ENCODE measurements at regions not wholly inside any gene's neighbourhood (a gene's known extent, or its start where the extent isn't known, plus 50 kb on each side); places are given as distances from the start of the nearest gene placed in this dataset.
"Not testable (repeated sequence)": the region's sequence is repeated elsewhere in the genome, so short reads cannot be mapped to it uniquely, and the experiment has no call there.

- Histone ChIP-seq H3K9me2 (replicated peaks; ENCODE audit: insufficient read depth, low read length) (no peaks in the 10 kb centered on the region), H2AFZ (ENCODE audit: low read length) (no peak overlapping the region), H3K79me2 (ENCODE audit: low read length) (no peaks in the 10 kb centered on the region), H3K27me3 (ENCODE audit: low read length) (no peaks in the 10 kb centered on the region), H3K4me2 (ENCODE audit: low read depth, low read length, poor library complexity, severe bottlenecking) (no peak overlapping the region), H3K9ac (ENCODE audit: low read length) (no peak overlapping the region), H3K9me3 (ENCODE audit: low read length) (peaks cover 32% of the 10 kb centered on the region), H3K4me3 (ENCODE audit: low read length) (no peak overlapping the region), H3K4me1 (ENCODE audit: low read length) (no peaks in the 10 kb centered on the region), H4K20me1 (ENCODE audit: insufficient read depth, low read depth, low read length) (no peaks in the 10 kb centered on the region), H3K36me3 (ENCODE audit: insufficient read depth, low read length) (no peaks in the 10 kb centered on the region), H3K27ac (ENCODE audit: low read length) (no peak overlapping the region)
- no peak for DNase-seq
Measured at GRCh38 chr2:185510060-185510459, 228.5 kb upstream of the FSIP2 start.

- Histone ChIP-seq H3K9me2 (replicated peaks; ENCODE audit: insufficient read depth, low read length) (no peaks in the 10 kb centered on the region), H3K36me3 (ENCODE audit: insufficient read depth, low read length) (no peaks in the 10 kb centered on the region), H3K79me2 (ENCODE audit: low read length) (no peaks in the 10 kb centered on the region), H3K4me2 (ENCODE audit: low read depth, low read length, poor library complexity, severe bottlenecking) (no peak overlapping the region), H2AFZ (ENCODE audit: low read length) (no peak overlapping the region), H3K4me1 (ENCODE audit: low read length) (no peaks in the 10 kb centered on the region), H3K9ac (ENCODE audit: low read length) (no peak overlapping the region), H3K27ac (ENCODE audit: low read length) (no peak overlapping the region), H3K27me3 (ENCODE audit: low read length) (no peaks in the 10 kb centered on the region), H3K9me3 (ENCODE audit: low read length) (peaks cover 35% of the 10 kb centered on the region), H4K20me1 (ENCODE audit: insufficient read depth, low read depth, low read length) (no peaks in the 10 kb centered on the region), H3K4me3 (ENCODE audit: low read length) (no peak overlapping the region)
- no peak for DNase-seq
Measured at GRCh38 chr2:185511925-185512324, 226.7 kb upstream of the FSIP2 start.

GRCh38 chr2:185522472-185522871 lies 216.1 kb upstream of the FSIP2 start:
- H4K20me1 ChIP-seq (ENCODE audit: insufficient read depth, low read depth, low read length), result no peaks in the 10 kb centered on the region
- H3K27ac ChIP-seq (ENCODE audit: low read length), result no peak overlapping the region

GRCh38 chr2:185524242-185524641 lies 214.4 kb upstream of the FSIP2 start:
- H3K79me2 ChIP-seq (ENCODE audit: low read length); H3K36me3 ChIP-seq (ENCODE audit: insufficient read depth, low read length); H3K4me2 ChIP-seq (ENCODE audit: low read depth, low read length, poor library complexity, severe bottlenecking); H3K27me3 ChIP-seq (ENCODE audit: low read length); H4K20me1 ChIP-seq (ENCODE audit: insufficient read depth, low read depth, low read length); H3K4me1 ChIP-seq (ENCODE audit: low read length); H2AFZ ChIP-seq (ENCODE audit: low read length); H3K4me3 ChIP-seq (ENCODE audit: low read length); H3K27ac ChIP-seq (ENCODE audit: low read length); H3K9me3 ChIP-seq (ENCODE audit: low read length); H3K9me2 ChIP-seq (replicated peaks; ENCODE audit: insufficient read depth, low read length); H3K9ac ChIP-seq (ENCODE audit: low read length); DNase-seq: not testable (repeated sequence)

More at GRCh38 chr2:185522472-185522871, 216.1 kb upstream of the FSIP2 start:
- Histone ChIP-seq H3K27me3 (ENCODE audit: low read length) (no peaks in the 10 kb centered on the region), H3K4me2 (ENCODE audit: low read depth, low read length, poor library complexity, severe bottlenecking) (no peak overlapping the region), H3K4me3 (ENCODE audit: low read length) (no peak overlapping the region), H3K9ac (ENCODE audit: low read length) (no peak overlapping the region), H3K79me2 (ENCODE audit: low read length) (no peaks in the 10 kb centered on the region), H3K36me3 (ENCODE audit: insufficient read depth, low read length) (no peaks in the 10 kb centered on the region), H3K4me1 (ENCODE audit: low read length) (no peaks in the 10 kb centered on the region), H3K9me2 (replicated peaks; ENCODE audit: insufficient read depth, low read length) (no peaks in the 10 kb centered on the region), H2AFZ (ENCODE audit: low read length) (no peak overlapping the region), H3K9me3 (ENCODE audit: low read length) (peaks cover 3% of the 10 kb centered on the region; the same call in 1 of the 2 replicates)
- peak; percentile 65 for DNase-seq

- DNase-seq, result no peak
- H4K20me1 ChIP-seq (ENCODE audit: insufficient read depth, low read depth, low read length), result no peaks in the 10 kb centered on the region
Measured at GRCh38 chr2:185526161-185526560, 212.4 kb upstream of the FSIP2 start.

GRCh38 chr2:185531721-185532120 lies 206.9 kb upstream of the FSIP2 start:
- Histone ChIP-seq H3K79me2 (ENCODE audit: low read length) (no peaks in the 10 kb centered on the region), H3K27me3 (ENCODE audit: low read length) (no peaks in the 10 kb centered on the region), H3K4me1 (ENCODE audit: low read length) (no peaks in the 10 kb centered on the region), H4K20me1 (ENCODE audit: insufficient read depth, low read depth, low read length) (no peaks in the 10 kb centered on the region), H3K9me3 (ENCODE audit: low read length) (peaks cover 4% of the 10 kb centered on the region; the same call in 1 of the 2 replicates), H3K9ac (ENCODE audit: low read length) (no peak overlapping the region), H3K27ac (ENCODE audit: low read length) (no peak overlapping the region), H2AFZ (ENCODE audit: low read length) (no peak overlapping the region), H3K9me2 (replicated peaks; ENCODE audit: insufficient read depth, low read length) (no peaks in the 10 kb centered on the region), H3K36me3 (ENCODE audit: insufficient read depth, low read length) (no peaks in the 10 kb centered on the region), H3K4me2 (ENCODE audit: low read depth, low read length, poor library complexity, severe bottlenecking) (no peak overlapping the region), H3K4me3 (ENCODE audit: low read length) (no peak overlapping the region)
- no peak for DNase-seq

More at GRCh38 chr2:185526161-185526560, 212.4 kb upstream of the FSIP2 start:
- no peak overlapping the region for H3K27ac ChIP-seq (ENCODE audit: low read length)
- no peaks in the 10 kb centered on the region for H3K79me2 ChIP-seq (ENCODE audit: low read length)
- H3K4me2 ChIP-seq (ENCODE audit: low read depth, low read length, poor library complexity, severe bottlenecking), result no peak overlapping the region
- H3K4me3 ChIP-seq (ENCODE audit: low read length), result no peak overlapping the region
- no peak overlapping the region for H3K9ac ChIP-seq (ENCODE audit: low read length)
- H3K36me3 ChIP-seq (ENCODE audit: insufficient read depth, low read length), result no peaks in the 10 kb centered on the region
- H3K9me3 ChIP-seq (ENCODE audit: low read length), result no peaks in the 10 kb centered on the region
- no peaks in the 10 kb centered on the region for H3K9me2 ChIP-seq (replicated peaks; ENCODE audit: insufficient read depth, low read length)
- H2AFZ ChIP-seq (ENCODE audit: low read length), result no peak overlapping the region
- H3K4me1 ChIP-seq (ENCODE audit: low read length), result no peaks in the 10 kb centered on the region
- H3K27me3 ChIP-seq (ENCODE audit: low read length), result no peaks in the 10 kb centered on the region

GRCh38 chr2:185537689-185538088 lies 200.9 kb upstream of the FSIP2 start:
- Histone ChIP-seq H3K27ac (ENCODE audit: low read length) (no peak overlapping the region), H4K20me1 (ENCODE audit: insufficient read depth, low read depth, low read length) (no peaks in the 10 kb centered on the region), H3K36me3 (ENCODE audit: insufficient read depth, low read length) (no peaks in the 10 kb centered on the region), H3K27me3 (ENCODE audit: low read length) (no peaks in the 10 kb centered on the region), H3K9me2 (replicated peaks; ENCODE audit: insufficient read depth, low read length) (no peaks in the 10 kb centered on the region), H3K4me2 (ENCODE audit: low read depth, low read length, poor library complexity, severe bottlenecking) (no peak overlapping the region), H3K9me3 (ENCODE audit: low read length) (no peaks in the 10 kb centered on the region; the same call in 1 of the 2 replicates), H2AFZ (ENCODE audit: low read length) (no peak overlapping the region), H3K4me3 (ENCODE audit: low read length) (no peak overlapping the region), H3K9ac (ENCODE audit: low read length) (no peak overlapping the region), H3K4me1 (ENCODE audit: low read length) (no peaks in the 10 kb centered on the region), H3K79me2 (ENCODE audit: low read length) (no peaks in the 10 kb centered on the region)
- no peak for DNase-seq

GRCh38 chr2:185567196-185567595 lies 171.4 kb upstream of the FSIP2 start:
- Histone ChIP-seq H3K27me3 (ENCODE audit: low read length) (no peaks in the 10 kb centered on the region), H3K4me2 (ENCODE audit: low read depth, low read length, poor library complexity, severe bottlenecking) (no peak overlapping the region), H4K20me1 (ENCODE audit: insufficient read depth, low read depth, low read length) (no peaks in the 10 kb centered on the region), H3K9ac (ENCODE audit: low read length) (no peak overlapping the region), H3K4me3 (ENCODE audit: low read length) (no peak overlapping the region), H3K27ac (ENCODE audit: low read length) (no peak overlapping the region), H2AFZ (ENCODE audit: low read length) (no peak overlapping the region), H3K9me2 (replicated peaks; ENCODE audit: insufficient read depth, low read length) (no peaks in the 10 kb centered on the region), H3K79me2 (ENCODE audit: low read length) (no peaks in the 10 kb centered on the region), H3K9me3 (ENCODE audit: low read length) (peaks cover 6% of the 10 kb centered on the region; the same call in 1 of the 2 replicates), H3K4me1 (ENCODE audit: low read length) (no peaks in the 10 kb centered on the region), H3K36me3 (ENCODE audit: insufficient read depth, low read length) (no peaks in the 10 kb centered on the region)
- DNase-seq, result no peak

GRCh38 chr2:185567940-185568339 lies 170.7 kb upstream of the FSIP2 start:
- H3K9me2 ChIP-seq (replicated peaks; ENCODE audit: insufficient read depth, low read length), result no peaks in the 10 kb centered on the region
- H4K20me1 ChIP-seq (ENCODE audit: insufficient read depth, low read depth, low read length), result no peaks in the 10 kb centered on the region
- H3K36me3 ChIP-seq (ENCODE audit: insufficient read depth, low read length), result no peaks in the 10 kb centered on the region
- no peak overlapping the region for H3K9ac ChIP-seq (ENCODE audit: low read length)
- no peaks in the 10 kb centered on the region for H3K79me2 ChIP-seq (ENCODE audit: low read length)
- H2AFZ ChIP-seq (ENCODE audit: low read length), result no peak overlapping the region
- no peaks in the 10 kb centered on the region for H3K27me3 ChIP-seq (ENCODE audit: low read length)
- H3K27ac ChIP-seq (ENCODE audit: low read length), result no peak overlapping the region
- no peak for DNase-seq
- H3K9me3 ChIP-seq (ENCODE audit: low read length), result peaks cover 4% of the 10 kb centered on the region; the same call in 1 of the 2 replicates
- H3K4me3 ChIP-seq (ENCODE audit: low read length), result no peak overlapping the region
- no peak overlapping the region for H3K4me2 ChIP-seq (ENCODE audit: low read depth, low read length, poor library complexity, severe bottlenecking)
- H3K4me1 ChIP-seq (ENCODE audit: low read length), result no peaks in the 10 kb centered on the region
